ENCODE measurements at regions not wholly inside any gene's neighbourhood (a gene's known extent, or its start where the extent isn't known, plus 50 kb on each side); places are given as distances from the start of the nearest gene placed in this dataset.

GRCh38 chr6:22830463-22830862, 261.1 kb downstream of the HDGFL1 start:
- ATAC-seq = no peak
- no peak for DNase-seq
- Histone ChIP-seq H3K4me1 (peaks cover 14% of the 10 kb centered on the region), H3K9me3 (no peaks in the 10 kb centered on the region), H3K4me3 (no peak overlapping the region), H3K27me3 (ENCODE audit: insufficient read depth in 3 of 3, low read length in 2 of 3) (no peaks in the 10 kb centered on the region), H3K27ac (no peak overlapping the region), H3K36me3 (ENCODE audit: insufficient read depth in 1 of 2, low read depth in 1 of 2) (no peaks in the 10 kb centered on the region)
- no peak for TF ChIP-seq CTCF (IDR thresholded peaks at IDR 0.05)
- intact Hi-C loops (cut with DNase I) = no loop called here
- WGBS, 3 donors = 86 to 96% (median 89%) methylated on average over 3 of the region's 3 CpGs

- TF ChIP-seq CTCF (IDR thresholded peaks at IDR 0.05) = no peak
- intact Hi-C loops (cut with DNase I) = no loop called here
- peaks cover 6% of the 10 kb centered on the region for H3K4me1 ChIP-seq
- H3K27ac ChIP-seq = no peak overlapping the region
- no peaks in the 10 kb centered on the region for H3K36me3 ChIP-seq (ENCODE audit: insufficient read depth in 1 of 2, low read depth in 1 of 2)
- H3K27me3 ChIP-seq (ENCODE audit: insufficient read depth in 3 of 3, low read length in 2 of 3) = no peaks in the 10 kb centered on the region
- peaks cover 4% of the 10 kb centered on the region for H3K9me3 ChIP-seq
- ATAC-seq = no peak
- no peak overlapping the region for H3K4me3 ChIP-seq
- DNase-seq = no peak
- 55 to 64% (median 57%) methylated on average over 3 of the region's 3 CpGs for WGBS, 3 donors
These were observed 263.8 kb downstream of the HDGFL1 start for GRCh38 chr6:22833191-22833590.

- no peak for DNase-seq
- TF ChIP-seq CTCF (IDR thresholded peaks at IDR 0.05) = no peak
- intact Hi-C loops (cut with DNase I) = no loop called here
- 87 to 94% (median 88%) methylated on average over 4 of the region's 4 CpGs for WGBS, 3 donors
- Histone ChIP-seq H3K27ac (no peak overlapping the region), H3K27me3 (ENCODE audit: insufficient read depth in 3 of 3, low read length in 2 of 3) (no peaks in the 10 kb centered on the region), H3K9me3 (peaks cover 11% of the 10 kb centered on the region), H3K4me1 (no peaks in the 10 kb centered on the region), H3K36me3 (ENCODE audit: insufficient read depth in 1 of 2, low read depth in 1 of 2) (no peaks in the 10 kb centered on the region), H3K4me3 (no peak overlapping the region)
- no peak for ATAC-seq
These were observed 269.0 kb downstream of the HDGFL1 start for GRCh38 chr6:22838345-22838744.

GRCh38 chr6:22845467-22845866, 276.1 kb downstream of the HDGFL1 start:
- intact Hi-C loops (cut with DNase I) = no loop called here
- H3K4me3 ChIP-seq = no peak overlapping the region
- H3K27me3 ChIP-seq (ENCODE audit: insufficient read depth in 3 of 3, low read length in 2 of 3) = no peaks in the 10 kb centered on the region
- DNase-seq (no peak), ATAC-seq (no peak)
- no peaks in the 10 kb centered on the region for H3K36me3 ChIP-seq (ENCODE audit: insufficient read depth in 1 of 2, low read depth in 1 of 2)
- H3K27ac ChIP-seq = no peak overlapping the region
- H3K4me1 ChIP-seq = no peaks in the 10 kb centered on the region
- H3K9me3 ChIP-seq = peaks cover 6% of the 10 kb centered on the region
- TF ChIP-seq CTCF (IDR thresholded peaks at IDR 0.05) = no peak

- DNase-seq = no peak
- intact Hi-C loops (cut with DNase I) = no loop called here
- no peak overlapping the region for H3K27ac ChIP-seq
- no peaks in the 10 kb centered on the region for H3K4me1 ChIP-seq
- no peaks in the 10 kb centered on the region for H3K36me3 ChIP-seq (ENCODE audit: insufficient read depth in 1 of 2, low read depth in 1 of 2)
- no peak for ATAC-seq
- H3K27me3 ChIP-seq (ENCODE audit: insufficient read depth in 3 of 3, low read length in 2 of 3) = no peaks in the 10 kb centered on the region
- H3K9me3 ChIP-seq = no peaks in the 10 kb centered on the region
- 68 to 75% (median 73%) methylated on average over 2 of the region's 2 CpGs for WGBS, 3 donors
- H3K4me3 ChIP-seq = no peak overlapping the region
- TF ChIP-seq CTCF (IDR thresholded peaks at IDR 0.05) = no peak
These were observed 278.8 kb downstream of the HDGFL1 start for GRCh38 chr6:22848121-22848520.
